Kidney (tissue), 13 donors: ENCODE measurements at regions not wholly inside any gene's neighbourhood (a gene's known extent, or its start where the extent isn't known, plus 50 kb on each side); places are given as distances from the start of the nearest gene placed in this dataset.
A peak's percentile ranks its signal among the peaks of the same experiment; 100 is the strongest.
"Not testable (repeated sequence)": the region's sequence is repeated elsewhere in the genome, so short reads cannot be mapped to it uniquely, and the experiment has no call there.

ENCODE experiments used
- DNase-seq, 5 donors: peaks; one replicate each; pipeline ENCODE4 v3.0.0-alpha.2; 2013 to 2020
- FAIRE-seq: peaks from 2 replicates; lab custom pipeline; 2012; peaks lifted over from hg19 to GRCh38; lab: Jason Lieb, UNC
- H3K27ac ChIP-seq, 2 donors: one replicate each; pipeline ENCODE4 v1.7.0; 2013; ENCODE audit warnings: low read depth in 2 of 2, low read length in 2 of 2, inconsistent platforms in 1 of 2
- H3K27me3 ChIP-seq: one replicate; pipeline ENCODE4 v1.7.1; 2013; ENCODE audit warnings: low read length, inconsistent platforms; ENCODE audit not compliant: control insufficient read depth, insufficient read depth
- H3K36me3 ChIP-seq, 3 donors: one replicate each; pipeline versions ENCODE4 v1.7.0 to v1.7.1; 2013; ENCODE audit warnings: low read length in 3 of 3, control low read depth in 1 of 3, inconsistent platforms in 1 of 3; ENCODE audit not compliant: insufficient read depth in 3 of 3, control insufficient read depth in 2 of 3
- H3K4me1 ChIP-seq, 3 donors: one replicate each; pipeline versions ENCODE4 v1.7.0 to v1.7.1; 2013; ENCODE audit warnings: low read length in 3 of 3, inconsistent platforms in 1 of 3, low read depth in 1 of 3; ENCODE audit not compliant: control insufficient read depth in 2 of 3, insufficient read depth in 2 of 3
- H3K4me3 ChIP-seq, 3 donors: one replicate each; pipeline versions ENCODE4 v1.7.0 to v1.8.1; 2013; ENCODE audit warnings: low read length in 3 of 3, control low read depth in 1 of 3, inconsistent platforms in 1 of 3
- H3K9ac ChIP-seq, 3 donors: one replicate each; pipeline versions ENCODE4 v1.7.0 to v1.7.1; 2013; ENCODE audit warnings: low read length in 3 of 3, control low read depth in 1 of 3, inconsistent platforms in 1 of 3
- H3K9me3 ChIP-seq, 3 donors: one replicate each; pipeline versions ENCODE4 v1.7.0 to v1.7.1; 2013; ENCODE audit warnings: low read length in 3 of 3, control low read depth in 1 of 3, inconsistent platforms in 1 of 3; ENCODE audit not compliant: control insufficient read depth in 2 of 3, insufficient read depth in 1 of 3
- intact Hi-C: fragments of 100-400 bp; cut with DNase I; formaldehyde crosslinking; loops from one replicate; pipeline ENCODE4 v1.11.1; 2022
- TF ChIP-seq, protein P1 (sequence below): IDR thresholded peaks from 3 replicates; pipeline ENCODE4 v1.5.1; 2012; ENCODE audit warnings: mild to moderate bottlenecking, moderate library complexity, borderline replicate concordance; ENCODE audit not compliant: insufficient read depth; ENCODE audit errors: extremely low read depth
- donor health status: control.
- donor health status: control.
- donor health status: control.
- donor health status: control.
- donor health status: control.
- donor health status: DM: yes; HTN: yes; CAD: no.
- donor health status: Normal renal cell carcinoma (clear cell type).

DNA sequence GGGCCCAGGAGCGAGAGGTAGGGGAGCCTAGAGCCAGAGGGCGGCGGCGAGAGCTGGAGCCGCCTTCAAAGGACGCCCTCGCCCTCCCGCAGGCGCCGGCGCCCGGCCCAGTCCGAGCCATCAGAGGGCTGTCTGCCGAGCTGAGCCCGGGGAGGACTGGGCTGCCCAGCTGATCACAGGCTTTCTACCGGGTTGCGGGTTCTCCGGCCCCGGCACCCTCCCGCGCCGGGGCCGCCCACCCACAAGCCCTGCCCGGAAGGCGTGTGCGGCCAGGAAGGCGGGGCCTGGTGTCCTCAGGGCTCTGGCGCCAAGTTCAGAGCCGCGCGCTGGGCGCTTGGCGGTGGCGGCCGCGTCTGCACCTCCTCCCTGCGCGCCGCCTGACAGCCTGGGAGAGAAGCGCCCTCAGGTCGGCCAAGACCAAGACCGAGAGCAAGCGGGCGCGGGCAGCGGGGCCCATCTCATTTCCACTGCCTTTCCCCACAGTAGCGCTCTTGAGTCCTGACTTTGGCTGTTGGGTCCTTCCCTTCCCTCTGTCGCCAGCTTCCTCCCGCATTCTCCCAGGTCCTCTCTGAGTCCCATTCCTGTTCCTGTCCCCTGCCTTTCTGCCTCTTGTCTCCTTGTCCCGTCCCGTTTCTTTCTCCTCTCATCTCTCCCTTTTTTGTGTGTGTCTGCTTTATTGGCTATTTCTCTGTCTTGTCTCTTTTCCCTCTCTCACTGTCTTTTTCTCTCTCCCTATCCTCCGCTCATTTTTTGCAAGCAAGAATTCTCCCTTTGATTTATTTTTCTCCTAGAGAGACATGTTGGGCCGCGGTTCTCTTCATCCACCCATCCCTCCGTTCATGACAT, 60.6 kb upstream of the MSMB start:
- FAIRE-seq (no peak), DNase-seq (peak; percentile 76 to 88 (median 81))
- Histone ChIP-seq H3K4me1 (peaks cover 0 to 6% (median 3%) of the 10 kb centered on the region in 3 donors), H3K27ac (no peak overlapping the region), H3K36me3 (no peaks in the 10 kb centered on the region), H3K9ac (peak overlapping the region in 2 of 3 donors; percentile 9 to 27), H3K4me3 (peak overlapping the region; percentile 37 to 65 (median 57)), H3K27me3 (peaks cover 4% of the 10 kb centered on the region), H3K9me3 (no peaks in the 10 kb centered on the region)
- TF ChIP-seq, protein P1, sequence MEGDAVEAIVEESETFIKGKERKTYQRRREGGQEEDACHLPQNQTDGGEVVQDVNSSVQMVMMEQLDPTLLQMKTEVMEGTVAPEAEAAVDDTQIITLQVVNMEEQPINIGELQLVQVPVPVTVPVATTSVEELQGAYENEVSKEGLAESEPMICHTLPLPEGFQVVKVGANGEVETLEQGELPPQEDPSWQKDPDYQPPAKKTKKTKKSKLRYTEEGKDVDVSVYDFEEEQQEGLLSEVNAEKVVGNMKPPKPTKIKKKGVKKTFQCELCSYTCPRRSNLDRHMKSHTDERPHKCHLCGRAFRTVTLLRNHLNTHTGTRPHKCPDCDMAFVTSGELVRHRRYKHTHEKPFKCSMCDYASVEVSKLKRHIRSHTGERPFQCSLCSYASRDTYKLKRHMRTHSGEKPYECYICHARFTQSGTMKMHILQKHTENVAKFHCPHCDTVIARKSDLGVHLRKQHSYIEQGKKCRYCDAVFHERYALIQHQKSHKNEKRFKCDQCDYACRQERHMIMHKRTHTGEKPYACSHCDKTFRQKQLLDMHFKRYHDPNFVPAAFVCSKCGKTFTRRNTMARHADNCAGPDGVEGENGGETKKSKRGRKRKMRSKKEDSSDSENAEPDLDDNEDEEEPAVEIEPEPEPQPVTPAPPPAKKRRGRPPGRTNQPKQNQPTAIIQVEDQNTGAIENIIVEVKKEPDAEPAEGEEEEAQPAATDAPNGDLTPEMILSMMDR, result no peak
- intact Hi-C loops, result no loop called here

DNA sequence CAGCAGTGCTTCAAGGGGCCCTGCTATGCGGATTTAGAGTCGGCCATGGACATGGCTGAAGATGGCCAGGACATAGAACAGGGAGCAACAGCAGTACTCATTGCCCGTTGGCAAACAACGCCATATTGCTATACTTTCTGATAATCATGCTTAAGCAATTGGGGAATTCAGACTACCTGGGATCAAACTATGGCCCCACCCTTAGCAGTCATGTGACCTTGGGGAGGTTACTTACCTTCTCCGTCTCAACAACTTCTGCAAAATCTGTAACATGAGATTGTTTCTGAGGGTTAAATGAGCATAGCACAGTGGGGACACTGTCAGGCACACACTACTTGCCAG, 62.1 kb upstream of the MSMB start:
- H3K9me3 ChIP-seq, H3K27ac ChIP-seq, FAIRE-seq, H3K4me1 ChIP-seq, intact Hi-C loops, H3K4me3 ChIP-seq, H3K9ac ChIP-seq, H3K36me3 ChIP-seq, H3K27me3 ChIP-seq, DNase-seq: not testable (repeated sequence)

DNA sequence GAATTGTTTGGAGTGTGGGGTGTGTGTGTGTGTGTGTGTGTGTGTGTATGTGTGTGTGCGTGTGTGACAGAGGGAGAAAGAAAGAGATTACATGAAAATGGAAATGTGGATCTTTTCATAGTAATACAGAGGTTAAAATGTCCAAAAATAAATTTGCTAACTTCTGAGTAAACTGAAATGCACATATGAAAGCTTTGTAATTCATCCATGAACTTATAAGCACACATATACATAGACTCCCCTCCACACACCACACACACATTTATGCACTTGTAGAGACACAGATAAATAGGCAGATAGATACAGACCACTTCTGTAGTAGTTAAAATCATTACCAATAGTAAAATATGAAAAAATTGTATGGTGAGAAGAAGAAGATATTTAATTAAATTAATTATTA, 108.2 kb upstream of the MSMB start:
- intact Hi-C loops, H3K4me1 ChIP-seq, H3K9ac ChIP-seq, H3K27ac ChIP-seq, H3K4me3 ChIP-seq, FAIRE-seq, H3K27me3 ChIP-seq, H3K36me3 ChIP-seq, H3K9me3 ChIP-seq, DNase-seq: not testable (repeated sequence)

DNA sequence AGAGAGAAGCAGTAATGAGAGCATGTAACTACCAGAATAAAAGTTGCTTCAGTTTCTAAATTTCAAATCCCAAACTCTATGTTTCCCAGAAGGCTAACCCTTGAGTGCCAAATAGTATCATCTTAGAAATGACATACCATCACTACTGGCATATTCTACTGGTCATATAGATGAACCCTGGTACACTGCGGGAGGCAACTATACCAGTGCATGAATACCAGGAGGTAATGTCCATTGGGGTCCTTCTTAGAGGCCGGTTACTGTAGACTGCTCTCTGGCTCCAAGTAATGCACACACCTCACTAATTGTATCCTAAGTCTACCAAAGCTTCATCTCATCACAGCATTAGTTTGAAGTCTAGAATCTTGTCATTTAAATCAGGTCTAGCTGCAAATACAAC, 108.6 kb upstream of the MSMB start:
- H3K4me3 ChIP-seq, H3K9me3 ChIP-seq, H3K9ac ChIP-seq, intact Hi-C loops, H3K27ac ChIP-seq, FAIRE-seq, H3K36me3 ChIP-seq, DNase-seq, H3K27me3 ChIP-seq, H3K4me1 ChIP-seq: not testable (repeated sequence)

DNA sequence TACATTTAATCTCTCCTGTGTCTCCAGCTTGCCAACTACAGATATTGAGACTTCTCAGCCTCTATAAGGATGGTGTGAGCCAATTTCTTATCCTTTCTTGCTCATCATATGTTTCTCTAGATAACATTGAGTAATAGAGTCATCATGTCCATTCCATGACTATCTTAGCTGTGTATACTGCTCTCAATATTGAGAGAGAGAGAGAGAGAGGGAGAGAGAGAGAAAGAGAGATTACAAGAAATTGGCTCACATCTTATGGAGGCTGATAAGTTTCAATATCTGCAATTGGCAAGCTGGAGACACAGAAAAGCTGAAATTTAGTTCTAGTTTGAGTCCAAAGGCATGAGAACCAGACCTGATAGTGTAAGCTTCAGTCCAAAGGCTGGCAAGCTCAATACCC, 110.8 kb upstream of the MSMB start:
- H3K27ac ChIP-seq, H3K9me3 ChIP-seq, intact Hi-C loops, H3K4me1 ChIP-seq, H3K27me3 ChIP-seq, H3K36me3 ChIP-seq, H3K9ac ChIP-seq, H3K4me3 ChIP-seq, FAIRE-seq, DNase-seq: not testable (repeated sequence)
